MM.1S (cell line): ENCODE measurements at regions not wholly inside any gene's neighbourhood (a gene's known extent, or its start where the extent isn't known, plus 50 kb on each side); places are given as distances from the start of the nearest gene placed in this dataset.

Experiments used
- DNase-seq: peaks from one replicate; pipeline ENCODE4 v3.0.0-alpha.2; 2015
- H2AFZ ChIP-seq: fragments of 300-600 bp; sonication (generic); 2 replicates; pipeline ENCODE4 v1.6.0; 2016; ENCODE audit warnings: antibody characterized with exemption, low read length
- H3F3A ChIP-seq: fragments of 300-600 bp; sonication (generic); 2 replicates; pipeline ENCODE4 v1.6.1; 2016; ENCODE audit warnings: mild to moderate bottlenecking, antibody characterized with exemption, low read length, moderate library complexity, mixed read lengths; ENCODE audit not compliant: insufficient read depth
- H3K27ac ChIP-seq: fragments of 300-600 bp; sonication (generic); 2 replicates; pipeline ENCODE4 v1.5.1; 2016; ENCODE audit warnings: mild to moderate bottlenecking, low read length
- H3K27me3 ChIP-seq: fragments of 300-600 bp; sonication (generic); replicated peaks from 2 replicates; pipeline ENCODE4 v1.6.0; 2016; ENCODE audit warnings: low read length; ENCODE audit not compliant: insufficient read depth
- H3K36me3 ChIP-seq: fragments of 300-600 bp; sonication (generic); replicated peaks from 2 replicates; pipeline ENCODE4 v1.6.1; 2016; ENCODE audit warnings: mild to moderate bottlenecking, low read length, mixed read lengths; ENCODE audit not compliant: insufficient read depth
- H3K4me1 ChIP-seq: fragments of 300-600 bp; sonication (generic); 2 replicates; pipeline ENCODE4 v1.6.1; 2016; ENCODE audit warnings: low read length, mixed read lengths
- H3K4me2 ChIP-seq: fragments of 300-600 bp; sonication (generic); 2 replicates; pipeline ENCODE4 v1.6.0; 2016; ENCODE audit warnings: low read depth, low read length
- H3K4me3 ChIP-seq: fragments of 300-600 bp; sonication (generic); 2 replicates; pipeline ENCODE4 v1.5.1; 2016; ENCODE audit warnings: low read length, mixed read lengths
- H3K79me2 ChIP-seq: fragments of 300-600 bp; sonication (generic); 2 replicates; pipeline ENCODE4 v1.6.1; 2016; ENCODE audit warnings: mixed run types, low read length, mixed read lengths
- H3K9ac ChIP-seq: fragments of 300-600 bp; sonication (generic); 2 replicates; pipeline ENCODE4 v1.6.1; 2016; ENCODE audit warnings: low read length, mixed read lengths
- H3K9me2 ChIP-seq: fragments of 300-600 bp; sonication (generic); replicated peaks from 2 replicates; pipeline ENCODE4 v1.6.1; 2016; ENCODE audit warnings: mild to moderate bottlenecking, low read length, mixed read lengths; ENCODE audit not compliant: insufficient read depth
- H3K9me3 ChIP-seq: fragments of 300-600 bp; sonication (generic); replicated peaks from 2 replicates; pipeline ENCODE4 v1.6.1; 2016; ENCODE audit warnings: mild to moderate bottlenecking, low read length, mixed read lengths; ENCODE audit not compliant: insufficient read depth
- H4K20me1 ChIP-seq: fragments of 300-600 bp; sonication (generic); 2 replicates; pipeline ENCODE4 v1.6.1; 2016; ENCODE audit warnings: mild to moderate bottlenecking, low read length, moderate library complexity, mixed read lengths; ENCODE audit not compliant: insufficient read depth
- CTCF ChIP-seq: fragments of 300-600 bp; sonication (generic); IDR thresholded peaks from 2 replicates; pipeline ENCODE4 v1.5.1; 2016; ENCODE audit warnings: antibody characterized with exemption, low read length, mixed read lengths
- EZH2 ChIP-seq: fragments of 300-600 bp; sonication (generic); optimal IDR thresholded peaks from 2 replicates; pipeline ENCODE3; 2017; ENCODE audit warnings: low read depth, mild to moderate bottlenecking, antibody characterized with exemption, low read length, mixed read lengths
- EZH2phosphoT487 ChIP-seq: fragments of 300-600 bp; sonication (generic); IDR thresholded peaks from 2 replicates; pipeline ENCODE4 v1.6.1; 2018; ENCODE audit warnings: antibody characterized with exemption, low read length

DNA sequence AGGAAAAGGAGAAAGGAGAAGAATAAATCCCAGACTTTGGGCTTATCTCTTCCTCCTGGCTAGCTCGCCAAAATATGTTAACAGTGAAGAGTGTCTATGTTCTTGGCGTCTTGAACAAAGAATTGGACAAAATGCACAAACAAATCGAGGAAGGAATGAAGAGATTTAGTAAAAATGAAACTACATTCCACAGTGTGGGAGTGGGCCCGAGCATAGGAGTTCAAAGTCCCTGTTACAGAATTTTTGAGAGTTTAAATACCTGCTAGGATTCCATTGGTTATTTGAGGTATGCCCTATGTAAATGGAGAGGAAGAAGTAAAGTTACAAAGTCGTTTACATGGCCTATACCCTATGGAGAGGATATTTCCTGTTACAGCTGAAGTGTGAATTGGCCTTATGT is 525.1 kb upstream of the CNTN5 start:
- no peak overlapping the region for H2AFZ ChIP-seq
- no peaks in the 10 kb centered on the region for H3K27me3 ChIP-seq

GRCh38 chr11:98507208-98507607 is 513.5 kb upstream of the CNTN5 start:
- H3K9me3 ChIP-seq = no peaks in the 10 kb centered on the region
- H3K9ac ChIP-seq = no peak overlapping the region
- no peak for DNase-seq
- no peaks in the 10 kb centered on the region for H3K9me2 ChIP-seq
- no peak overlapping the region for H2AFZ ChIP-seq
- H3K27me3 ChIP-seq = no peaks in the 10 kb centered on the region
- no peaks in the 10 kb centered on the region for H4K20me1 ChIP-seq
- no peak for TF ChIP-seq EZH2
- no peak for TF ChIP-seq CTCF
- no peak for TF ChIP-seq EZH2phosphoT487
- no peaks in the 10 kb centered on the region for H3K79me2 ChIP-seq
- H3K36me3 ChIP-seq = no peaks in the 10 kb centered on the region
- H3F3A ChIP-seq = no peaks in the 10 kb centered on the region
- H3K4me1 ChIP-seq = no peaks in the 10 kb centered on the region
- H3K4me3 ChIP-seq = no peak overlapping the region
- H3K4me2 ChIP-seq = no peak overlapping the region
- no peak overlapping the region for H3K27ac ChIP-seq

More for the DNA sequence above, 525.1 kb upstream of the CNTN5 start:
- Histone ChIP-seq H4K20me1 (no peaks in the 10 kb centered on the region), H3K9me3 (no peaks in the 10 kb centered on the region), H3F3A (no peaks in the 10 kb centered on the region), H3K79me2 (no peaks in the 10 kb centered on the region), H3K9ac (no peak overlapping the region), H3K4me3 (no peak overlapping the region), H3K4me1 (no peaks in the 10 kb centered on the region), H3K36me3 (no peaks in the 10 kb centered on the region), H3K27ac (no peak overlapping the region), H3K4me2 (no peak overlapping the region), H3K9me2 (no peaks in the 10 kb centered on the region)
- DNase-seq = no peak
- TF ChIP-seq EZH2phosphoT487 = no peak
- TF ChIP-seq CTCF = no peak
- TF ChIP-seq EZH2 = no peak

- no peak overlapping the region for H3K4me3 ChIP-seq
- H3K4me2 ChIP-seq = no peak overlapping the region
- no peaks in the 10 kb centered on the region for H4K20me1 ChIP-seq
- TF ChIP-seq CTCF = no peak
- no peak for TF ChIP-seq EZH2phosphoT487
- no peak for TF ChIP-seq EZH2
- H3K9me3 ChIP-seq = no peaks in the 10 kb centered on the region
- no peaks in the 10 kb centered on the region for H3F3A ChIP-seq
- H3K9me2 ChIP-seq = no peaks in the 10 kb centered on the region
- H3K4me1 ChIP-seq = no peaks in the 10 kb centered on the region
- H3K27ac ChIP-seq = no peak overlapping the region
- H3K36me3 ChIP-seq = no peaks in the 10 kb centered on the region
- no peaks in the 10 kb centered on the region for H3K79me2 ChIP-seq
- no peak overlapping the region for H3K9ac ChIP-seq
- DNase-seq = no peak
- no peak overlapping the region for H2AFZ ChIP-seq
- no peaks in the 10 kb centered on the region for H3K27me3 ChIP-seq
These were observed 507.8 kb upstream of the CNTN5 start for GRCh38 chr11:98512938-98513337.
